GM18867 (cell line): ENCODE measurements at regions not wholly inside any gene's neighbourhood (a gene's known extent, or its start where the extent isn't known, plus 50 kb on each side); places are given as distances from the start of the nearest gene placed in this dataset.

ENCODE experiments used
- ATAC-seq: cut with Tn5 transposase; IDR thresholded peaks from one replicate; pipeline ENCODE4 v1.9.1; 2021; ENCODE audit warnings: mild to moderate bottlenecking, moderate library complexity; ENCODE audit not compliant: unreplicated experiment

DNA sequence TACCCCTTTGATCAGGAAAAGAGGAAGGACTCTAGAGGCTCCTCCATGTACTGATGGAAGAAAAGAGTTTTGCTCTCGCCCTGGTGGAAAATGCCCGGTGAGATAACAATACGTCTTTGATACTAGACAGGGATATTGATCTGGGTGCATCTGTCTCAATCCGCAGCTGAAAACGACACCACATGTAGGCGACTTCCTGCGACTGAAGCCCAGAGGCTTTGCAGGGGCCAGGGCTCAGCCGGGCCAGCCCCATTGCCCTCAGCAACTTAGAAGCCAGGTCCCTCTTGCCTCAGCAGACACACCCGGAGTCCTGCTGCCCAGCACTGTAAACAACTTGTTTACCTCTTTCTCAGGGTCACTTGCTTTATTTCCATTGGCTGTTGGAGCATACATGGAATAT lies 409.4 kb downstream of the IRS2 start:
- ATAC-seq: no peak

DNA sequence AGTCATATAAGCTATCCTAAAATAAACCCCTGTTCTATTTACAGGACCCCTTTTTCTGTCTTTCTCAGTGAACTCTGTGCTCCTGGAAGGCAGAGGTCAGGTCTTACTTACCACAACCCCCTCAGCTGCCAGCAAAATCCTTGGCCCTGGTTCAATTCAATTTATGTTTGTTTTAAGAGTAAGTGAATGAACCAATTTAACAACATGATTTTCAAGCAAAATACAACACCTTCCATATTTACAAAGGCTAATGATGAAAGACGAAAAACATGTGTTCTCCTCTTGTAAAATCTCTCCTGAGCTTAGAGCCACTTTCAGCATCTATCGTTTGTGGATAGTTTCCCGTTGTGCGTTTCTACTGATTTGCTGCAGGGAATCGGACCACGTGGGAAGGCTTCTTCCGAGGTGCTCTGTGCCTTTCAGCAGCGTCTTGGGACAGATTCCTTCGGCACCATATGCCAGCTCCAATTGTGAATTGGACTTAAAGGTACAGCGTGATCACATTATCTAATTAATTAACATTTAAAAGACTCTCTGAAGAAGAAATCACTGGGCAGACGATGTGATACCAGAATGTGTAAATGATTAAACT lies 411.7 kb downstream of the IRS2 start:
- no peak for ATAC-seq

DNA sequence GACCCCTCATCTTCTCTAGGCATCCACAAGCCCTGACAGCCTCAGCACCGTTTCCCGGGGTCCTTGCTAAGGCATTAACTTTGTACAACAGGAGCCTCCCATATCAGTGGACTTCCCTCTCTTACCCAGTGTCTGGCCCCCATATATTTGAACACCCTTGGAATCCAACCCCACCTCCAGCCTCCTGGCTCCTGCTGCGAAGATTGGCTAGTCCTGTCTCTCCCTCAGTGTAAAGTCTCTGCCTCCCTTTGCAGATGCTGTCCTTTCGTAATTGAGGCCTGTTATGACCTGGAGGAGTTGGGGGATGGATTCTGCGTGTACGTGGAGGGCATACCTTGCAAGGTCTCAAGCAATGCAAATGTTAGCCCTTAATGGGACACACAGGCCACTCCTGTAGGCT lies 413.7 kb downstream of the IRS2 start:
- no peak for ATAC-seq

DNA sequence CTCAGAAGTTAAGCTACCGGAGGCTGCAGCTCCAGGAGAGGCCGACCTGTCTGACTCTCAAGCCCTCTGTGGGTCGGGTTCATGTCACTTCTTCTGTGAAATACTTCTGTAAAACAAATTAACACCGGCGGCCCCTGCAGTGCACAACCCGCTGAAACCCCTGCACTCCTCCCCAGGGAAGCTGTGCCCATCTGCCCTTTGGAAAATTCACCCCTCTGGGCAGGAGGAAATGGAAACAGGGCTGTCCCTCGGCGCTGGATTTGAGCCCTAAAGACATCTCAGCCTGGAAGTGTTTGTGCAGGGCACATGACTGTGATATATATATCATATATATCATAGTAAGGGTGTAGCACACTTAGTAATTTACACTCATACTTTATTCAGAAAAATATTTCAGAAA lies 415.3 kb downstream of the IRS2 start:
- ATAC-seq: no peak

DNA sequence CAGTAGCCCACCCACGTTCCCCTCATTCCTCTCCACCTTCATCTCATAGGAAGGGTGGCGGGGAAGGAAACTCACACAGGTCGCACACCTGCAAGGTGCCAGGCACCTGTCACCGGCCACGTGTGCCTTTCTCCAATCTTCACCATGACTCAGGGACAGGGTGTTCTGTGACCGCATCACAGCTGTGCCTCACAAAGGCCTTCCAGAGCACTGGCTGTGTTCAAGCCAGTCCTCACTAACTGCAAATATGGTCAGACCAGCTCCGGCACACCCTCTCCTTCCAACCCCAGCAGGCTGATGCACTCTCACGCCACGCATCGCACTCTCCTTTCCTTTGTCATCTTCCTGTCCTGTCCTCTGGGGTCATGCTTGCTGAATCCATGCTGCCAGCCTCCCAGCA lies 415.9 kb downstream of the IRS2 start:
- ATAC-seq: no peak

DNA sequence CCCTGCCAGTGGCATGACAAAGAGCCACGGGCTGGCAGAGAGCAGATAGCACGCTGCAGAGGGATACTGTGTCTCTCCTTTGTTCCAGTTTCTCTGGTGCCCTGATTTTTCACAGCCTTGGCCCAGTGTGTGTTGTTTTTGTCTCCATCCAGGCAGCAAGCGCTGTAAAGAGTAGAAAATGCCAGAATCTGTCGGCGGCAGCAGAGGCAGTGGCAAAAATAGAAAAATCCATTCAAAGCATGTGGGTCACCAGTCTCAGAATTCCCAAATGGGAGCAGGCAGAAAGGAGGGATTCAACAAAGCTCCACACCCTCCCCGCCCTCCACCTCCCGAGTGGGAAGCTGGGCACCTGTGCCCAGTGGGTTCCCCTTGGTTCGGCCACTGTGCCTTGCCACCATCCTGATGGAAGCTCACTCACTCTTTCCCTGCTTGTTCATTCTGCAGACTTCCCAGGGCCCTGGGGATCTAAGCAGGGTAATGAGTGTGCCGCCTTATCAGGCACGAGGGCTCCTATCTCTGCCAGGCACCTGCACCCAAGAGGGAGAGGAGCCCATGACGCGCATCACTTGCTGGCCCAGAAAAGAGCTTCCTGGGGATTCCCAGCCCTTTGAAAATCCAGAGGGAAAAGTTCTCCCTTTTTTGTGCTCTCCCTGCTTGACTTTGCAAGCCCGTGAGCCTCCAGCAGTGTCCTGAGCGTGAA lies 416.9 kb downstream of the IRS2 start:
- ATAC-seq: no peak

DNA sequence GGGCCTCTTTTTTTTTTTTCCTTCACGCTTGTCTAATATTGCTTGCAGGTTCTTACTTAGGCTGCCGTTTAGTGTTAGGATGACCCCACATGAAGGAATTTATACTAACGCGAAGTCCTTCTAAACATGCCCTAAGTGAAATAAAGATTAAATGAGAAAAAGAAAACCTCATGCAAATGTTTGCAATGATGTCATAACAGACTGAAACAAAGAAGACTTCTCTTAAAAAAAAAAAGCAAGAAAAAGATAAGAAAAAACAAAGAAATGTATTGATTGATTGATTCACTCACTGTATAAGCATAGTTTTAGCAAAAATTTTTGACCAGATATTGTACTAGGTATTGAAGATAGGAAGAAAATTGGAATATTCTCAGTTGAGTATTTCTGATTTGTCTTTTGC lies 418.2 kb downstream of the IRS2 start:
- no peak for ATAC-seq

DNA sequence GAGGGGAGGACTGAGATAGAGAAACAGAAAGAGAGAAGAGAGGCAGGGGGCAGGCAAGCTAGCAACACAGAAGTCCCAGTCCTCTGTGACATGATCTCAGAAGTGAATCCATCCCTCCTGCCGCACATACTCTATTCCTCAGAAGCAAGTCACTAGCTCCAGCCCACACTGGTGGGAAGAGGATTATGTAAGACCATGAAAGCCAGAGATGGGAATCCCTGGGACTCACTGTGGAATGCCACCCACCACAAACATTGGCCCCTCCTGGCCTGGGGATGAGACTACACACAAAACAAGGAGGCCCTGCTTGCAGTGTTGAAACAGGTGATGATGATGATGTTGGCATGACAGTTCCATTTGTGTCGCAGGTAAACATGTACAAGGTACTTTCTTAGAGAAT lies 419.9 kb downstream of the IRS2 start:
- ATAC-seq: no peak

DNA sequence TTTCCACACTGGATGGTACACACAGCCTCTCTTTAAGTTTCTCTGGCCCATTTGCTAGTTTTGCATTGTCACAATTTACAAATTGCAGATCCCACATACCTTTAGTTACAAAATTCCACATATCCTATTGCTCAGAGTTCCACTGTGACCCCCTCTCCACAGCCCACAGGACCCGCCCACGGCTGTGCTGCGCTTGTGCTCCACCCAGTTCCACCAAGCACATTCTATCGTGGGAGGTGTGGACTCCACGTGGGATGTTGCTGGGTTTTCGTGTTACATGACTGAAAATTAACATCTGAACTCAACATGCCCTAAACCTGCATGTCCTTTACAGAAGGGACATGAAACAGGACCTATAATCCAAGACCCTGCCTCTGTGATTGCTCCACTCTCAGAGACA lies 423.0 kb downstream of the IRS2 start:
- ATAC-seq: no peak

DNA sequence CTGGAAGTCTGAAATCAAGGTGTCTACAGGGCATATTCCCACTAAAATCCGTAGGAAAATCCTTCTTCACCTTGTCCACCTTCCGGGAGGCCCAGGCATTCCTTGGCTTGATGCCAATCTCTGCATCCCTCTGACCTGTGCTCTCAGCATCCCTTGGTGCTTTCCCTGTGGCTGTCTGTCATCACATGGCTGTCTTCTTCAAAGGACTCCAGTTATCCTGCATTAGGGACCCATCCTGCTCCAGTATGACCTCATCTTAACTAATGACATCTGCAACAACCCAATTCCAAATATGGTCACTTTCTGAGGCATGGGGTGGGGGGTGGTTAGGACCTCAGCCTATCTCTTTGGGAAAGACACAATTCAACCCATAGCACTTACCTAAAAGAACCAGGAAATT lies 423.8 kb downstream of the IRS2 start:
- no peak for ATAC-seq

DNA sequence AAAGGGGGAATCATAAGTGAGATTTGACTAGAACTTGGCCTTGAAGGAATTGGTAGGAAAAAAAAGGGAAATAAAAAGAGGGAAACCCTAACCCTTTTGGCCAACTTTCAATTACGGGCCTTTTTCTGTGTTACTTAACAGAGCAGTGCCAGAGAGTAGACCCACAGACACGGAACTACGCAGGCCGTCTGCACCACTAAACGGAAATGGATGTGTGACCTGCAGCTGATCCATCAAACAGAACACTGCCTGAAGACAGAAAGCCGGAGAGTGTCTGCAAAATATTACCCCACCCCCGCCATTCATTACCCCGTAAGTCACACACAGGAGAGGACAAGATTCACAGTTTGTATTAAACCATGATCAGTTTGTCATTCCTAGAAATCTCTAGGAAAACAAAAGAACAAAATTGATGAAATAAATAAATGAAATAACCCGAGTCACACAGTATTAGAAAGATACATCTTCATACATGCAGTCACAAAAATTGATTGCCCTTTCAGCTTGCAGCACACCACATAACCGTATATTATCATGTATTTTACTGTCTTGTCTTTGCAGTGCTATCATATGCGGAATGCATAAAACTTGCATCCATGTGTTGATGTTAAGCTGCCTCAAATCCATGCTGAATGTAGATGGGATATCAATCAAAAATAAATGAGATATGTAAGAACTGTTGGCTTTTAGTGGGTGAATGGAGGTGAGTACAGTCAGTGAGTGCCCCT lies 424.7 kb downstream of the IRS2 start:
- no peak for ATAC-seq

DNA sequence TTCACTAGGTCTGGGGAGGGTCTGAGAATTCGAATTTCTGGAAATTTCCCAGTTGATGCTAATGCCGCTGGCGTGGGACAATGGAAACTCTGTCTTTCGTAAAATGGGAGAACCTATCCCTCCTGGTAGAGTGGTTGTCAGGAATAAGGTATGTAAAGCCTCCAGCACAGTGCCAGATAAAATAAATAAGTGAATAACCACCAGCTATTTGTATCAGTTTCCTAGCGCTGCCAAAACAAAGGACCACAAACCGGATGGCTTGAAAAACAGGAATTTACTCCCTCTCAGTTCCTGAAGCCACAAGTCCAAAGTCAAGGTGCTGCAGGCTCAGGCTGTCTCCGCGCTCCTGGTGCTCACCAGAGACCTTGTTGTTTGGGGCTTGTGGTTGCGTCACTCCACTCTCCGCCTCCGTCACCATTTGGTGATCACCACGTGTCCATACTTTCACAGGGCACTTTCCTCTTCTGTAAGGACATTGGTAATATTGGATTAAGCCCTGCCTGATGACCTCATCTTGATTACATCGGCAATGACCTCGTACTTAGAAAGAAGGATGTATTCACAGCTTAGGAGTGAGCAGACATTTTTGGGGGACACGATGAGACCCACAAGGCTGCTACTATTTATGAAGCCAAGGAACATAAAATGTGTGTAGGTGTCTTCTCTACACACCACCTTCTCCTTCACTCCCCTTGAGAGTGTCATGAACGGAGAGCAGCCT lies 428.5 kb downstream of the IRS2 start:
- ATAC-seq: no peak

DNA sequence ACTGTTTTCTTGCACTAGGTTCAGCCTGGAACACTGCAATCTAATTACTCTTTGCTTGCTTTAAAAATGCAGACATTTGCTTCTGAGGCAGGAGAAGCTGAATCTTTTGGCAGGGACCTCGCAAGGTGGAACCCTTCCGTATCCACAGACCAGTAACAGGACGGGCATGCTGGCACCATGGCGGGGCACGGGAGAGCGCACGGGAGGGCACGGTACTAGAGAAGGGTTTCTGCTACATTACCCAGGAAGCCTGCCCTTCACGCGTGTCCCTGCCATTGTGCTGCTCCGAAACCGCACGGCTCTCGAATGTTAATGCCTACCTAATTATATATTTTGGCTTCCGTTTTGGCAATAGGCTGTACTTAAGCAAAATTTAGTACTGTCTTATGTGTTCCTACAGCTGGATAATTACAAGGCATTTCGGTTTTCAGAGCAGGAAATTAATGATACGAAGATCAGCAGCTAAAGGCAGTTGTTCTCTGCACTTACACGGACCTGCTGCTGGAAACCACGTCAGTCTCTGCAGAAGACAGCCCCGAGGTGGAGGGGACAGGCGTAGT lies 430.4 kb downstream of the IRS2 start:
- no peak for ATAC-seq

DNA sequence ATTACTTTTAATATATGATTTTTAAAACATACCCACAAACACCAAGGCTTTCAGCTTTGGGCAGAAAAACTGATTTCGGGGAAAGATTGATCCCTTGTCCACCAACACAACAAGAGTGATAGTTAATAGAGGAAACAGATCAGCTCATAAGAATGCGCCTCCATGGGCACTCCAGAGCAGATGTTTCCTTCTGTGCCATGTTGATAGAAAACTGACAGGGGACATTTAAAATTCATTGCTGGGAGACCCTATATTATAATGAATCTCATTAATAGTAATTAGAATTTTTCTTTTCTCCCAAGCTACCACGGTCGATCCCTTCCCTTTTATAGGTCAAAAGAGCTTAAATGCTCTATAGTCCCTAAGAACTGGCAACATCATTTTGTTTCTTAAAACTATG lies 431.2 kb downstream of the IRS2 start:
- ATAC-seq: no peak

DNA sequence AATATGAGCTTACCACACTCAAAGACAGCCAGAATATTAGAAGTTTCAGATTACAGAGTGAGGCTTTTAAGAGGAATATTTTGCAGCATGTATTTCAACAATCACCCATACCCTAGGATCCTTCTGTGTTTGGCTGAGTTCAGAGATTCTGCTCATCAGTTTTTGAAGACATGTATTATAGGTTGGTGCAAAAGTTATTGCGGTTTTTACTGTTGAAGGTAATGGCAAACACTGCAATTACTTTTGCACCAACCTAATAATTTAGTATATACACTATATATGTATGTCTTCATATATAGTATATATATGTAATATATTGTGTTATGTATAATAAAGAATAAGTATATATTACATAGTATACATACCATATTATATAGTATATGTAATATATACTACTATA lies 435.1 kb downstream of the IRS2 start:
- no peak for ATAC-seq

DNA sequence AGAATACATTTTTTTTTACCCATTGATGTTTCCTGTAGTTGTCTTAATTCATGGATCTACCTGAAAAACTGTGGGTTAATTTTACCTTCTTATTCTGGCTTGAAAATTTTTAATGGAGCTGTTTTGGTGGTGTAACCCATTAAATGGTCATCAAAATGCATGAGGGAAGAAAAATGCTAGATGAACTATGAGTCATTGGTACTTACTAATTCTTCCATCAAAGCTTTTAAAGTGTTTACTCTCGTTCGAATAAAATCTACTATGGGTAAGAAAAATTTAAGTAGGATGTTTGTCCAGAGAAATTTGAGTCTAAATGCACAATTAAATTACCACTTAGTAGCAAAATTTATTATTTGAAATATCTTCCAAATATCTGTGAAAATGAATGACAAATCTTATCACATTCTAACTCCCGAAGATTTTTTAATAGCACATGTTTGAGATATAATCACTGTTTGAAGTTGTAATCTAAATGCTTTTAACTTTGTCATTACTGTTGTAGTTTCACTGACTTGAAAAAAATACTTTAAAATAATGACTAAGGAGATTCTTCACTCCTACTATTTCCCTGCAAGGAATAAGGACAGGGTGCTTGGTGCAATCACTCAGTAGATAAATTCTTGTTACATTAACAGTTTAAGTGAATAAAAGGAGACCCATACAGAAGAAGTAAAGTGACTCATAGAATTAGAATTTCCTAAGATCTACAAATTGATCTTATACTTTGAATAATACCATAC lies 437.7 kb downstream of the IRS2 start:
- ATAC-seq: no peak

DNA sequence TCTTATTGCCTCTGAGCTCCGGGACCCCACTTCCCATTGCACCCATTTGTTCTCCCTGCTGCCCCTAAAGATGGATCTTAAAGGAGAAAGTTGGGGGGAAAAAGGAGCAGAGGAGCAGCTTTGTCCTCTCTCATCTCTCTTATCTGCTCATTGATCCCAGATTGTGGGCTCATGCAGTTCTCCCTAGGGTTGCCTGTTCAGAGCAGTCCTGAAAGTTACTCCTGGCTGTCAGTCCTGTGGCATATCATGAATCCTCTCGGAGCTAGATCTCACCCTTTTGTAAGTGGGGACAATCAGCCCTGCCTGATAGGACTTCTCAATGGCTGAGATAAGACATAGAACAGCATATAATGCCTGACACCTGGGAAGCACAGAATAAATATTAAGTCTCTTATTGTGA lies 440.3 kb downstream of the IRS2 start:
- ATAC-seq: no peak

DNA sequence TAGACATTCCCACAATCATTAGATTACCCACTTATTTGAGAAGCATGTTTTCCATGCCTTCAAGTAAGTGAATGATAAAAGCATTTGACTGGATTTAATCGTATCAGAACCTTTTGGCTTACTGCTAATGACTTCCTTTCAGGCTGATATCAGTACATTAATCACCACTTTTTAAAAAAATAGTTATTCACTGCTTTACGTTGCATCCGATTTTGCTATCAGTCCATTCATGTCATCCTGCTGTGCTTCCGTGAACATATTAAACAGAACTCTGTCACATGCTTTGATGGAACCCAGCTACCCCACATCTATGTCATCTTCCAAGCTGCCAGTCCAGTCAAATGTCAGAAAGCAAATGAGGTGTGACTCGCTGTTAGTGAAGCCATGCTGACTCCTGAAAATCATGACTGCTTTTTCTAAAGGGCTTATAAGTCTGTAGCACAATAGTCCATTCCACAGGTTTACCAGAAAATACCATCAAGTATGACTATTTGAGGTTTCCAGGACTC lies 440.9 kb downstream of the IRS2 start:
- ATAC-seq: no peak

DNA sequence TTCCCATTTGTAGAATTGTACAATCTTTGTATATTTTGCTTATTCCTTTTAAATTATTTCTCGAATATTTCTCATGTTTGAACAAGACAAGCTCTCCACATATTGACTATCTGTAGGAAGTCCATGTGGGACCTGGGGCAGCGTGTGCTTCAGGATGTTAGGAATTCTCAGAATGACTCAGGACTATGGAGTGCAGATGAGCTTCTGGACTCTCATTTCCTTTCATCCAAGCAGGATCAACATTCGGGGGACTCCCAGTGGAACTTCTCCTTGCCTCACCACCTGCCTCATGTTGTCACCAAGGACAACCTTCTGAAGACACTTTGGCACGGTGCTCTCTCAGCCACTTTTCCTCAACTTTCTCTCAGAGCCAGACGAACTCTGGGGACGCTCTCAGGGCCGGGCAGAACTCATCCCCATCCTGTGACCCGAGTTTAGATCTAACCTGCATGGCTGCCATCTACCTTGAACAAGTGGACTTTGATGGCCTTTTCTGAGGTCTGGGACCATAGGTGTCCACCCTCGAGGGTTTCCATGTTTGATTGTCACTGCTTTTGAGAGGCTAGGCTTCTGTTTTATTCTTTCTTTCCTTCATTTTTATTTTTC lies 441.7 kb downstream of the IRS2 start:
- no peak for ATAC-seq

DNA sequence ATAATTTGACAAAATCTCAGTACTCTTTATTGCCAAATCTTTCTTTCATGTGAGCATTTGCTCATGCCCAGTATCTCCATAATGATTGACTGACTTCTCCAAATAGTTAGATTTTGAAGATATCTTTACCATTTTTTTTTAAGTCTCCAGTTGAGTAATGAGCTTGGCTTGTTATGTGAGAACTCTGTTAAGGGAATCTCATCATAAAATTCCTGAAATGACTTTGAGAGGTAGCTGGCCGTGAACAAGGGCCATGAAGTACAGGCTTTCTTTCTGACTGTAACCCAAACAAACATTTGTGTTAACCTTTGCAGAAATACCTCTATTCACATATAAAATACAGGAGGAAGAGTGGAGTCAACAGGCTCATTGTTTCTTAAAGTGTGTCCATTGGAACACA lies 449.7 kb downstream of the IRS2 start:
- no peak for ATAC-seq
